ENCODE measurements at regions not wholly inside any gene's neighbourhood (a gene's known extent, or its start where the extent isn't known, plus 50 kb on each side); places are given as distances from the start of the nearest gene placed in this dataset.

DNA sequence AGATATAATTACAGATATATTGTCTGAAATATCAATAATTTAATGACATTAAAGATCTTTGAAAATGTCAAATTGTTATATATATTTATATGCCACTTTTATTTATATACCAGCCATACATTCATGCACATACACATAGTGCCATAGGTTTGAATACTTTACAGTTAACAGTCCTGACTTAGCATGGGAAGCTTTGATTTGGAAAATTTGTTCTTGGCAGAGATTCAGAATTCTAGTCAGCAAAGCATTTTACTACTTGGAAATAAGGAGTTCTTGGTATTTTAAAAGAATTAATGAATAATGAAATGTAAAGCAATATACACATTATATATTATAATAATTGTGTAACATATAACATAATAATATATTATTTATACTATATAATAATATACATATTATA, 277.0 kb upstream of the PCDH20 start:
- TF ChIP-seq CTCF (IDR thresholded peaks at IDR 0.05; ENCODE audit: low read length) (no peak), EZH2 (optimal IDR thresholded peaks at IDR 0.05; ENCODE audit: low read depth, low read length) (no peak), EZH2phosphoT487 (IDR thresholded peaks at IDR 0.05; ENCODE audit: low read length) (no peak)

All from MM.1S (cell line).